ENCODE measurements at regions not wholly inside any gene's neighbourhood (a gene's known extent, or its start where the extent isn't known, plus 50 kb on each side); places are given as distances from the start of the nearest gene placed in this dataset.

GRCh38 chr13:22357132-22357531 lies 686.3 kb downstream of the FGF9 start:
- DNase-seq = no peak

GRCh38 chr13:22369090-22369489 lies 698.2 kb downstream of the FGF9 start:
- DNase-seq = no peak

- no peak for DNase-seq
Measured at GRCh38 chr13:22369840-22370239, 699.0 kb downstream of the FGF9 start.

GRCh38 chr13:22372261-22372660 lies 701.4 kb downstream of the FGF9 start:
- no peak for DNase-seq

- no peak for DNase-seq
Measured at GRCh38 chr13:22375151-22375550, 704.3 kb downstream of the FGF9 start.

GRCh38 chr13:22387899-22388298 lies 717.0 kb downstream of the FGF9 start:
- DNase-seq = no peak

- DNase-seq = no peak
Measured at GRCh38 chr13:22399801-22400420, 729.0 kb downstream of the FGF9 start.

GRCh38 chr13:22402682-22403081 lies 731.8 kb downstream of the FGF9 start:
- no peak for DNase-seq

GRCh38 chr13:22403144-22403543 lies 732.3 kb downstream of the FGF9 start:
- DNase-seq = no peak

GRCh38 chr13:22405891-22406290 lies 735.0 kb downstream of the FGF9 start:
- DNase-seq = no peak

GRCh38 chr13:22412452-22412851 lies 741.6 kb downstream of the FGF9 start:
- no peak for DNase-seq

- no peak for DNase-seq
Measured at GRCh38 chr13:22422023-22422422, 751.1 kb downstream of the FGF9 start.

- no peak for DNase-seq
Measured at GRCh38 chr13:22422712-22423111, 751.8 kb downstream of the FGF9 start.

GRCh38 chr13:22423261-22423660 lies 752.4 kb downstream of the FGF9 start:
- DNase-seq = no peak

- DNase-seq = no peak
Measured at GRCh38 chr13:22425087-22425486, 754.2 kb downstream of the FGF9 start.

GRCh38 chr13:22427066-22427465 lies 753.7 kb upstream of the SGCG start:
- DNase-seq = no peak

- DNase-seq = no peak
Measured at GRCh38 chr13:22427783-22428182, 753.0 kb upstream of the SGCG start.

GRCh38 chr13:22428188-22428828 lies 752.5 kb upstream of the SGCG start:
- DNase-seq = no peak

GRCh38 chr13:22432690-22433089 lies 748.1 kb upstream of the SGCG start:
- DNase-seq = no peak

- no peak for DNase-seq
Measured at GRCh38 chr13:22447132-22447886, 733.5 kb upstream of the SGCG start.

GRCh38 chr13:22449251-22449650 lies 731.5 kb upstream of the SGCG start:
- DNase-seq = no peak

GRCh38 chr13:22451327-22451741 lies 729.4 kb upstream of the SGCG start:
- no peak for DNase-seq

- DNase-seq = no peak
Measured at GRCh38 chr13:22454586-22454985, 726.2 kb upstream of the SGCG start.

GRCh38 chr13:22455036-22455435 lies 725.7 kb upstream of the SGCG start:
- no peak for DNase-seq
